ENCODE measurements at regions not wholly inside any gene's neighbourhood (a gene's known extent, or its start where the extent isn't known, plus 50 kb on each side); places are given as distances from the start of the nearest gene placed in this dataset.

DNA sequence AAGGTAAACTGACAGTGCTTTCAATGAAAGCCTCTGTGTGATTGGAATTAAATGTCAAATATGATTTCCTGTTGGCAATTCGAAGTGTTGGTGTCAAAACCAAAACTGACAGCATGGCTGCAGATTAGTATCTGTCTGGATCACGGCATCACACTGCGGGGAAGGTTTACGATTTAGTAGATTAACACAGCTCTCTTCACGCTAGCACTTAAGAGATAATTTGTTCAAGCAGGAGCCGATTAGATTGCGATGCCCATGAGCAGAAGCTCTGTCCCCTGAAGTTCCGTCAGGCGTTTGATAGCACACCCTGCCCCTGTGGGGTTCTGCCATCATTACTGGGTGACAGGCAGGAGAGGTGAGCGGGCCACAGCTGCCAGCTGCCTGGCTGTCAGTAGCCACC, 279.5 kb upstream of the AUTS2 start:
- no peaks in the 10 kb centered on the region for H3K27me3 ChIP-seq (ENCODE audit: control insufficient read depth, low read length)
- H3K79me2 ChIP-seq (ENCODE audit: control insufficient read depth, low read length) = no peaks in the 10 kb centered on the region
- H3K27ac ChIP-seq (ENCODE audit: low read depth, low read length) = no peak overlapping the region
- H3K36me3 ChIP-seq (ENCODE audit: control insufficient read depth, low read length) = no peaks in the 10 kb centered on the region
- no peaks in the 10 kb centered on the region for H3K9me3 ChIP-seq (ENCODE audit: control insufficient read depth, insufficient read depth, low read length)
- no peaks in the 10 kb centered on the region for H3F3A ChIP-seq (ENCODE audit: control insufficient read depth, insufficient read depth)
- H3K4me1 ChIP-seq (ENCODE audit: control insufficient read depth, low read length) = no peaks in the 10 kb centered on the region
- no peaks in the 10 kb centered on the region for H4K20me1 ChIP-seq (ENCODE audit: control insufficient read depth, insufficient read depth, low read depth, low read length)
- H3K4me2 ChIP-seq (ENCODE audit: low read length) = no peak overlapping the region
- H3K9me2 ChIP-seq (replicated peaks; ENCODE audit: control insufficient read depth, low read length) = no peaks in the 10 kb centered on the region
- H3K4me3 ChIP-seq (ENCODE audit: low read length) = no peak overlapping the region
- TF ChIP-seq, protein P1, sequence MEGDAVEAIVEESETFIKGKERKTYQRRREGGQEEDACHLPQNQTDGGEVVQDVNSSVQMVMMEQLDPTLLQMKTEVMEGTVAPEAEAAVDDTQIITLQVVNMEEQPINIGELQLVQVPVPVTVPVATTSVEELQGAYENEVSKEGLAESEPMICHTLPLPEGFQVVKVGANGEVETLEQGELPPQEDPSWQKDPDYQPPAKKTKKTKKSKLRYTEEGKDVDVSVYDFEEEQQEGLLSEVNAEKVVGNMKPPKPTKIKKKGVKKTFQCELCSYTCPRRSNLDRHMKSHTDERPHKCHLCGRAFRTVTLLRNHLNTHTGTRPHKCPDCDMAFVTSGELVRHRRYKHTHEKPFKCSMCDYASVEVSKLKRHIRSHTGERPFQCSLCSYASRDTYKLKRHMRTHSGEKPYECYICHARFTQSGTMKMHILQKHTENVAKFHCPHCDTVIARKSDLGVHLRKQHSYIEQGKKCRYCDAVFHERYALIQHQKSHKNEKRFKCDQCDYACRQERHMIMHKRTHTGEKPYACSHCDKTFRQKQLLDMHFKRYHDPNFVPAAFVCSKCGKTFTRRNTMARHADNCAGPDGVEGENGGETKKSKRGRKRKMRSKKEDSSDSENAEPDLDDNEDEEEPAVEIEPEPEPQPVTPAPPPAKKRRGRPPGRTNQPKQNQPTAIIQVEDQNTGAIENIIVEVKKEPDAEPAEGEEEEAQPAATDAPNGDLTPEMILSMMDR (IDR thresholded peaks at IDR 0.05; ENCODE audit: low read depth, low read length, poor library complexity, severe bottlenecking) = no peak
- TF ChIP-seq EZH2phosphoT487 (IDR thresholded peaks at IDR 0.05; ENCODE audit: borderline replicate concordance, low read length) = no peak

DNA sequence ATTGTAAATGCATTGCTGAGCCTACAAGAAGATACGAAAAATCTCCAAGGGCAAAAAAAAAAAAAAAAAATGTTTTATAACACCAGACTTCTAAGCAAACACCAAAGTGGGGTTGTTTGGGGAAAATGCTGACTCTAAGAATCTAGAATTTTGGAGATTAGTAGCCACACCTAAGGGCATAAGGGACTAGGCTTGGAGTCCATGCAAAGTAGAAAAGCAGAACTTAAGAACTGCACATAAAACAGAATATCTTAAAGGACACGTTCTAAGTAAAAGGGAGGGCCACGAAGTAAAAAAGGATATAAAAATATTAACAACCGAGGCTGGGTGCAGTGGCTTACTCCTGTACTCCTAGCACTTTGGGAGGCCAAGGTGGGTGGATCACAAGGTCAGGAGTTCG, 269.8 kb upstream of the AUTS2 start:
- no peak for TF ChIP-seq EZH2phosphoT487 (IDR thresholded peaks at IDR 0.05; ENCODE audit: borderline replicate concordance, low read length)
- Histone ChIP-seq H3K4me3 (ENCODE audit: low read length) (no peak overlapping the region), H3K4me1 (ENCODE audit: control insufficient read depth, low read length) (no peaks in the 10 kb centered on the region), H3K79me2 (ENCODE audit: control insufficient read depth, low read length) (no peaks in the 10 kb centered on the region), H3K4me2 (ENCODE audit: low read length) (no peak overlapping the region), H3K36me3 (ENCODE audit: control insufficient read depth, low read length) (no peaks in the 10 kb centered on the region), H3K27ac (ENCODE audit: low read depth, low read length) (no peak overlapping the region), H3K9me3 (ENCODE audit: control insufficient read depth, insufficient read depth, low read length) (no peaks in the 10 kb centered on the region), H3K27me3 (ENCODE audit: control insufficient read depth, low read length) (no peaks in the 10 kb centered on the region), H4K20me1 (ENCODE audit: control insufficient read depth, insufficient read depth, low read depth, low read length) (no peaks in the 10 kb centered on the region), H3K9me2 (replicated peaks; ENCODE audit: control insufficient read depth, low read length) (no peaks in the 10 kb centered on the region), H3F3A (ENCODE audit: control insufficient read depth, insufficient read depth) (no peaks in the 10 kb centered on the region)

DNA sequence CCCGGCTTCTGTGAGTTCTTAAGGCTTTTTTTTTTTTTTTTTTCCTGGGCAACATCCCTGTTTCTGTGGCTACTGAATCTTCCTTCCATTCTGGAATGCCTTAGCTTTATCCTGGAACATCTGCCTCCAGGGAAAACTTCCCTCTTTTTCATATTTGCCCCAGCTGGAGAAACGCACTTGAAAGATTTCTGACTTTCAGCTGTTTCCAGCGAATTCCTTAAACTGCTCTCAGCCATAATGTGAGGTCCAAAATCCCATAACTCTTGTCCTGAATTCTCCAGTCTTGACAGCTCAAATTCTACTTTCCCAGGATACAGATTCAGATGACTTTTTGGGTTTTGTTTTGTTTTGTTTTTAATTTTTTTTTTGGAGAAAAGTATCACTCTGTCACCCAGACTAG, 263.6 kb upstream of the AUTS2 start:
- no peak overlapping the region for H3K4me3 ChIP-seq (ENCODE audit: low read length)
- H3K9me2 ChIP-seq (replicated peaks; ENCODE audit: control insufficient read depth, low read length) = no peaks in the 10 kb centered on the region
- no peaks in the 10 kb centered on the region for H3K36me3 ChIP-seq (ENCODE audit: control insufficient read depth, low read length)
- no peaks in the 10 kb centered on the region for H3K79me2 ChIP-seq (ENCODE audit: control insufficient read depth, low read length)
- no peak overlapping the region for H3K27ac ChIP-seq (ENCODE audit: low read depth, low read length)
- no peaks in the 10 kb centered on the region for H3F3A ChIP-seq (ENCODE audit: control insufficient read depth, insufficient read depth)
- no peaks in the 10 kb centered on the region for H4K20me1 ChIP-seq (ENCODE audit: control insufficient read depth, insufficient read depth, low read depth, low read length)
- H3K27me3 ChIP-seq (ENCODE audit: control insufficient read depth, low read length) = no peaks in the 10 kb centered on the region
- H3K9me3 ChIP-seq (ENCODE audit: control insufficient read depth, insufficient read depth, low read length) = no peaks in the 10 kb centered on the region
- no peaks in the 10 kb centered on the region for H3K4me1 ChIP-seq (ENCODE audit: control insufficient read depth, low read length)
- TF ChIP-seq, protein P1 (IDR thresholded peaks at IDR 0.05; ENCODE audit: low read depth, low read length, poor library complexity, severe bottlenecking) = no peak
- TF ChIP-seq EZH2phosphoT487 (IDR thresholded peaks at IDR 0.05; ENCODE audit: borderline replicate concordance, low read length) = no peak
- no peak overlapping the region for H3K4me2 ChIP-seq (ENCODE audit: low read length)

GRCh38 chr7:69335331-69335730, 262.9 kb upstream of the AUTS2 start:
- no peaks in the 10 kb centered on the region for H3K9me2 ChIP-seq (replicated peaks; ENCODE audit: control insufficient read depth, low read length)
- no peaks in the 10 kb centered on the region for H3K27me3 ChIP-seq (ENCODE audit: control insufficient read depth, low read length)
- no peak overlapping the region for H3K4me2 ChIP-seq (ENCODE audit: low read length)
- H3K9me3 ChIP-seq (ENCODE audit: control insufficient read depth, insufficient read depth, low read length) = no peaks in the 10 kb centered on the region
- no peaks in the 10 kb centered on the region for H3F3A ChIP-seq (ENCODE audit: control insufficient read depth, insufficient read depth)
- H3K27ac ChIP-seq (ENCODE audit: low read depth, low read length) = no peak overlapping the region
- H4K20me1 ChIP-seq (ENCODE audit: control insufficient read depth, insufficient read depth, low read depth, low read length) = no peaks in the 10 kb centered on the region
- no peaks in the 10 kb centered on the region for H3K79me2 ChIP-seq (ENCODE audit: control insufficient read depth, low read length)
- no peaks in the 10 kb centered on the region for H3K4me1 ChIP-seq (ENCODE audit: control insufficient read depth, low read length)
- H3K36me3 ChIP-seq (ENCODE audit: control insufficient read depth, low read length) = no peaks in the 10 kb centered on the region
- H3K4me3 ChIP-seq (ENCODE audit: low read length) = no peak overlapping the region
- no peak for TF ChIP-seq EZH2phosphoT487 (IDR thresholded peaks at IDR 0.05; ENCODE audit: borderline replicate concordance, low read length)
- TF ChIP-seq, protein P1 (IDR thresholded peaks at IDR 0.05; ENCODE audit: low read depth, low read length, poor library complexity, severe bottlenecking) = no peak

All from DOHH2 (cell line).